SK-N-SH treated with all-trans-retinoic acid at 6 μM for 48 hours (cell line): ENCODE measurements at regions not wholly inside any gene's neighbourhood (a gene's known extent, or its start where the extent isn't known, plus 50 kb on each side); places are given as distances from the start of the nearest gene placed in this dataset.

Experiments used
- ATAC-seq: fragments of 200-7000 bp; cut with Tn5 transposase; 3 replicates; pipeline ENCODE4 v1.9.1; 2020; ENCODE audit warnings: mild to moderate bottlenecking, moderate library complexity
- ARNTL ChIP-seq: fragments of 450-650 bp; formaldehyde crosslinking; IDR thresholded peaks from 2 replicates; pipeline ENCODE4 v1.5.0; 2020; ENCODE audit warnings: low read depth, mild to moderate bottlenecking, moderate library complexity, borderline replicate concordance
- CREB5 ChIP-seq: fragments of 250-450 bp; sonication (Bioruptor Pico); IDR thresholded peaks from 2 replicates; pipeline ENCODE4 v1.5.1; 2020; ENCODE audit warnings: low read depth, mild to moderate bottlenecking, moderate library complexity
- CSDC2 ChIP-seq: fragments of 250-450 bp; sonication (Bioruptor Pico); IDR thresholded peaks from 2 replicates; pipeline ENCODE4 v1.5.0; 2020; ENCODE audit warnings: mild to moderate bottlenecking, moderate library complexity
- CSRNP3 ChIP-seq: fragments of 250-450 bp; sonication (Bioruptor Pico); IDR thresholded peaks from 2 replicates; pipeline ENCODE4 v1.5.1; 2021; ENCODE audit warnings: mild to moderate bottlenecking, moderate library complexity
- ESRRG ChIP-seq: fragments of 250-450 bp; sonication (Bioruptor Pico); IDR thresholded peaks from 2 replicates; pipeline ENCODE4 v1.6.1; 2021; ENCODE audit warnings: mild to moderate bottlenecking
- GLIS3 ChIP-seq: fragments of 250-450 bp; sonication (Bioruptor Pico); IDR thresholded peaks from 2 replicates; pipeline ENCODE4 v1.5.0; 2020; ENCODE audit warnings: mild to moderate bottlenecking, moderate library complexity
- ISL1 ChIP-seq: fragments of 250-450 bp; sonication (Bioruptor Pico); IDR thresholded peaks from 2 replicates; pipeline ENCODE4 v2.1.2; 2022; ENCODE audit warnings: mild to moderate bottlenecking, moderate library complexity
- OSR1 ChIP-seq: fragments of 250-450 bp; sonication (Bioruptor Pico); IDR thresholded peaks from 2 replicates; pipeline ENCODE4 v1.8.0; 2022; ENCODE audit warnings: moderate library complexity, mild to moderate bottlenecking, inconsistent platforms
- POU6F1 ChIP-seq: fragments of 250-450 bp; sonication (Bioruptor Pico); IDR thresholded peaks from 2 replicates; pipeline ENCODE4 v1.8.0; 2021; ENCODE audit warnings: low read depth, mild to moderate bottlenecking, moderate library complexity, borderline replicate concordance
- PPARA ChIP-seq: fragments of 250-450 bp; sonication (Bioruptor Pico); IDR thresholded peaks from 2 replicates; pipeline ENCODE4 v1.5.0; 2020; ENCODE audit warnings: mild to moderate bottlenecking, borderline replicate concordance
- RARB ChIP-seq: fragments of 250-450 bp; sonication (Bioruptor Pico); IDR thresholded peaks from 2 replicates; pipeline ENCODE4 v1.8.0; 2021; ENCODE audit warnings: mild to moderate bottlenecking, moderate library complexity
- SNAI2 ChIP-seq: fragments of 250-450 bp; sonication (Bioruptor Pico); IDR thresholded peaks from 2 replicates; pipeline ENCODE4 v1.5.0; 2020; ENCODE audit warnings: mild to moderate bottlenecking, moderate library complexity
- TOX ChIP-seq: fragments of 250-450 bp; sonication (Bioruptor Pico); IDR thresholded peaks from 2 replicates; pipeline ENCODE4 v1.8.0; 2021; ENCODE audit warnings: mild to moderate bottlenecking, moderate library complexity, borderline replicate concordance
- ZC3H10 ChIP-seq: fragments of 250-450 bp; sonication (Bioruptor Pico); IDR thresholded peaks from 2 replicates; pipeline ENCODE4 v1.5.1; 2021; ENCODE audit warnings: mild to moderate bottlenecking, moderate library complexity
- ZFP3 ChIP-seq: fragments of 250-450 bp; sonication (Bioruptor Pico); IDR thresholded peaks from 2 replicates; pipeline ENCODE4 v1.5.0; 2020; ENCODE audit warnings: mild to moderate bottlenecking, moderate library complexity
- ZFP30 ChIP-seq: fragments of 450-650 bp; formaldehyde crosslinking; IDR thresholded peaks from 2 replicates; pipeline ENCODE4 v1.5.0; 2022; ENCODE audit warnings: mild to moderate bottlenecking, moderate library complexity
- ZNF70 ChIP-seq: fragments of 450-650 bp; formaldehyde crosslinking; IDR thresholded peaks from 2 replicates; pipeline ENCODE4 v1.5.0; 2020; ENCODE audit warnings: mild to moderate bottlenecking, moderate library complexity
- ZNF8 ChIP-seq: fragments of 450-650 bp; formaldehyde crosslinking; IDR thresholded peaks from 2 replicates; pipeline ENCODE4 v1.5.0; 2020; ENCODE audit warnings: mild to moderate bottlenecking, moderate library complexity
- TF ChIP-seq, protein P1 (sequence below): fragments of 250-450 bp; sonication (Bioruptor Pico); IDR thresholded peaks from 2 replicates; pipeline ENCODE4 v1.8.0; 2020; ENCODE audit warnings: mild to moderate bottlenecking, moderate library complexity, borderline replicate concordance
- TF ChIP-seq, protein P2 (sequence below): fragments of 250-450 bp; sonication (Bioruptor Pico); IDR thresholded peaks from 2 replicates; pipeline ENCODE4 v1.5.0; 2020; ENCODE audit warnings: mild to moderate bottlenecking, moderate library complexity

DNA sequence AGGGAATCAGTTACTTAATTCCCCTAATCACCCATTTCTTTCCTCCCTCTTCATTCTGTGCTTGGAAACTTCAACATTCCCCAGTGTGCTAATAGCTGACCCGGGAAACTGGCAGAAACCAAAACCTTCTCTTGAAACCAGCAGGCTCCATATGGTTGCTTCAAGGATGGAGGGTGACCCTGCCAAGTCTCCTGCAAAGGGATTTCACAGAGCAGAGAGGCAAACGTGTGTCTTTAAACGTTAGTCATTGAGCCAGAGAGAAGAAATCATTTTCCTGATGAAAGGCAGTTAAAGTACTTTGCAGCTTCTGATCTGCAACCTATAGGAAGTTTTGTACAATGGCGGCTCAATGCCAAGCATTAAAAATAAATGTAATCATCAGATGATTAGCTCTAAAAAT is 220.9 kb downstream of the POU4F1 start:
- no peak for ATAC-seq
- TF ChIP-seq ISL1 (CRISPR knock-in tag) = no peak
- TF ChIP-seq GLIS3 (CRISPR knock-in tag) = no peak
- TF ChIP-seq ESRRG (CRISPR knock-in tag) = no peak
- TF ChIP-seq PPARA (CRISPR knock-in tag) = no peak
- TF ChIP-seq, protein P1, sequence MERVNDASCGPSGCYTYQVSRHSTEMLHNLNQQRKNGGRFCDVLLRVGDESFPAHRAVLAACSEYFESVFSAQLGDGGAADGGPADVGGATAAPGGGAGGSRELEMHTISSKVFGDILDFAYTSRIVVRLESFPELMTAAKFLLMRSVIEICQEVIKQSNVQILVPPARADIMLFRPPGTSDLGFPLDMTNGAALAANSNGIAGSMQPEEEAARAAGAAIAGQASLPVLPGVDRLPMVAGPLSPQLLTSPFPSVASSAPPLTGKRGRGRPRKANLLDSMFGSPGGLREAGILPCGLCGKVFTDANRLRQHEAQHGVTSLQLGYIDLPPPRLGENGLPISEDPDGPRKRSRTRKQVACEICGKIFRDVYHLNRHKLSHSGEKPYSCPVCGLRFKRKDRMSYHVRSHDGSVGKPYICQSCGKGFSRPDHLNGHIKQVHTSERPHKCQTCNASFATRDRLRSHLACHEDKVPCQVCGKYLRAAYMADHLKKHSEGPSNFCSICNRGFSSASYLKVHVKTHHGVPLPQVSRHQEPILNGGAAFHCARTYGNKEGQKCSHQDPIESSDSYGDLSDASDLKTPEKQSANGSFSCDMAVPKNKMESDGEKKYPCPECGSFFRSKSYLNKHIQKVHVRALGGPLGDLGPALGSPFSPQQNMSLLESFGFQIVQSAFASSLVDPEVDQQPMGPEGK (CRISPR knock-in tag) = no peak
- no peak for TF ChIP-seq ZNF70 (CRISPR knock-in tag)
- TF ChIP-seq OSR1 = no peak
- no peak for TF ChIP-seq CSDC2
- TF ChIP-seq, protein P2, sequence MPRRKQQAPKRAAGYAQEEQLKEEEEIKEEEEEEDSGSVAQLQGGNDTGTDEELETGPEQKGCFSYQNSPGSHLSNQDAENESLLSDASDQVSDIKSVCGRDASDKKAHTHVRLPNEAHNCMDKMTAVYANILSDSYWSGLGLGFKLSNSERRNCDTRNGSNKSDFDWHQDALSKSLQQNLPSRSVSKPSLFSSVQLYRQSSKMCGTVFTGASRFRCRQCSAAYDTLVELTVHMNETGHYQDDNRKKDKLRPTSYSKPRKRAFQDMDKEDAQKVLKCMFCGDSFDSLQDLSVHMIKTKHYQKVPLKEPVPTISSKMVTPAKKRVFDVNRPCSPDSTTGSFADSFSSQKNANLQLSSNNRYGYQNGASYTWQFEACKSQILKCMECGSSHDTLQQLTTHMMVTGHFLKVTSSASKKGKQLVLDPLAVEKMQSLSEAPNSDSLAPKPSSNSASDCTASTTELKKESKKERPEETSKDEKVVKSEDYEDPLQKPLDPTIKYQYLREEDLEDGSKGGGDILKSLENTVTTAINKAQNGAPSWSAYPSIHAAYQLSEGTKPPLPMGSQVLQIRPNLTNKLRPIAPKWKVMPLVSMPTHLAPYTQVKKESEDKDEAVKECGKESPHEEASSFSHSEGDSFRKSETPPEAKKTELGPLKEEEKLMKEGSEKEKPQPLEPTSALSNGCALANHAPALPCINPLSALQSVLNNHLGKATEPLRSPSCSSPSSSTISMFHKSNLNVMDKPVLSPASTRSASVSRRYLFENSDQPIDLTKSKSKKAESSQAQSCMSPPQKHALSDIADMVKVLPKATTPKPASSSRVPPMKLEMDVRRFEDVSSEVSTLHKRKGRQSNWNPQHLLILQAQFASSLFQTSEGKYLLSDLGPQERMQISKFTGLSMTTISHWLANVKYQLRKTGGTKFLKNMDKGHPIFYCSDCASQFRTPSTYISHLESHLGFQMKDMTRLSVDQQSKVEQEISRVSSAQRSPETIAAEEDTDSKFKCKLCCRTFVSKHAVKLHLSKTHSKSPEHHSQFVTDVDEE (CRISPR knock-in tag) = no peak
- no peak for TF ChIP-seq CSRNP3 (CRISPR knock-in tag)
- TF ChIP-seq ZNF8 (CRISPR knock-in tag) = no peak
- no peak for TF ChIP-seq ZC3H10 (CRISPR knock-in tag)
- no peak for TF ChIP-seq CREB5 (CRISPR knock-in tag)
- no peak for TF ChIP-seq ARNTL (CRISPR knock-in tag)

- ATAC-seq = no peak
- TF ChIP-seq ARNTL (CRISPR knock-in tag) (no peak), CSDC2 (no peak), RARB (no peak), OSR1 (no peak), ZFP3 (CRISPR knock-in tag) (no peak), CREB5 (CRISPR knock-in tag) (no peak), PPARA (CRISPR knock-in tag) (no peak), ZC3H10 (CRISPR knock-in tag) (no peak), SNAI2 (CRISPR knock-in tag) (no peak), ZNF8 (CRISPR knock-in tag) (no peak), TOX (CRISPR knock-in tag) (no peak), ZFP30 (CRISPR knock-in tag) (no peak), POU6F1 (CRISPR knock-in tag) (no peak), ISL1 (CRISPR knock-in tag) (no peak), ZNF70 (CRISPR knock-in tag) (no peak)
- TF ChIP-seq, protein P2 (CRISPR knock-in tag) = no peak
These were observed 226.5 kb downstream of the POU4F1 start for GRCh38 chr13:78376822-78377221.
